SK-N-DZ (cell line): ENCODE measurements at regions not wholly inside any gene's neighbourhood (a gene's known extent, or its start where the extent isn't known, plus 50 kb on each side); places are given as distances from the start of the nearest gene placed in this dataset.

Experiments used
- DNase-seq: peaks from one replicate; pipeline ENCODE4 v3.0.0-alpha.2; 2015; ENCODE audit warnings: low spot score

DNA sequence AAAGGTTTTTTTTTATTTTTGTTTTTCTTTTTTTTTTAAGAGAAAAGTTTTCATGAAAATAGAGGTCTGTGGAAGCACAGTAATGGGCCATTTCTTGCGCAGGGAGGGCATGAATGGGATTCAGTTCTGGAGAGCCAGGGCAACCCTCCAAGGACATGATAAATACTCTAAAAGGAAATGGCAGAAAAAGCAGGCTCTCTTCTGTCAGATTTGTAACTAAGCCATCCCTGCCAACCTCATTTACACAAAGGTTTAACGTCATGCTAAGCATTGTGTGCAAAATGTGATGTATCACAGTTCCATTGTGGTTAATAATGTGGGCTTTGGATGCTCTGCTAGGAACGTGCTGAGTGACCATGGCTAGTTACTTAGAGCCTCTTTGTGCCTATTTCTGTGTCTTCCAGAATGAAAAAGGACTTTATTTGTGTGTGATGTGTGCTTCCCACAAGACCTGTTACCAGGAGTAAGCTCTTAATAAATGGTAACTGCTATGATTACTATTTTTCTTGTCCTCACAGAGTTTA lies 1095.9 kb upstream of the SORCS1 start:
- DNase-seq: no peak

DNA sequence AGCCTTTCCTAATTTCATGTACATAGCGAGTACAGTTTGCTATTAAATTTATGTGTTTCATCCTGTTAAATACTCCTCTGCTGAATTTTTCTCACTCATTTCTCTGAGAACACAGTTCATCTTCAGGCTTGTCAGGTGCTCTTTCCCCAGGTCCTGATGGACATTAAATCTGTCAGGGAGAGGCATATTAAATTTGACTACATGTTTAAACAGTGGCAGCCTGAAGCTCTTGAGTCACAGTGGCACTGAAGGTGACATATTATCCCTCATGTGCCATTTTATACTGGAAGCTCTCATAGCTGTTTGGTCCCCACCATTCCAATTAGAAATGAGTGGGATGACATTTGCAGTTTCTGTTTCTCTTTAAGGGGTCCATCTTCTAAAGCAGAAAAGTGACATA lies 1089.6 kb upstream of the SORCS1 start:
- DNase-seq: no peak

DNA sequence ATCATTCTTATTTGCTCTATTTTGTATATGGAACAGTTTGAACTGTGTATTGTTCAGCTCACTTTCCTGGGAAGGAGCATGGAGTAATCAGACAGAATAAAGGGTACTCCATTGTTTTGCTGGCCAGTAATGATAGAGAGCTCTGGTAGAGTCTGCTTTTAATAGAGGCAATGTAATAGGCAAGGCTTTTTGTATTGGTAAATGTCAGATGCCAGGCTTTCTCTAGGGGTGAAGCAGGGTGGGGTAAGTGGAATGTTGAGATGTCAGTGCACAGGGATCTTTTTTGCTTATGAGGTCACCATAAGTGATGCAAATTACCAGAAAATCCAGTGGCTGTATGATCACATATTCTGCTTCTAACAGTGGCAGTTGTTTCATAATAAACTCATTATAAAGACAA lies 1088.3 kb upstream of the SORCS1 start:
- no peak for DNase-seq

DNA sequence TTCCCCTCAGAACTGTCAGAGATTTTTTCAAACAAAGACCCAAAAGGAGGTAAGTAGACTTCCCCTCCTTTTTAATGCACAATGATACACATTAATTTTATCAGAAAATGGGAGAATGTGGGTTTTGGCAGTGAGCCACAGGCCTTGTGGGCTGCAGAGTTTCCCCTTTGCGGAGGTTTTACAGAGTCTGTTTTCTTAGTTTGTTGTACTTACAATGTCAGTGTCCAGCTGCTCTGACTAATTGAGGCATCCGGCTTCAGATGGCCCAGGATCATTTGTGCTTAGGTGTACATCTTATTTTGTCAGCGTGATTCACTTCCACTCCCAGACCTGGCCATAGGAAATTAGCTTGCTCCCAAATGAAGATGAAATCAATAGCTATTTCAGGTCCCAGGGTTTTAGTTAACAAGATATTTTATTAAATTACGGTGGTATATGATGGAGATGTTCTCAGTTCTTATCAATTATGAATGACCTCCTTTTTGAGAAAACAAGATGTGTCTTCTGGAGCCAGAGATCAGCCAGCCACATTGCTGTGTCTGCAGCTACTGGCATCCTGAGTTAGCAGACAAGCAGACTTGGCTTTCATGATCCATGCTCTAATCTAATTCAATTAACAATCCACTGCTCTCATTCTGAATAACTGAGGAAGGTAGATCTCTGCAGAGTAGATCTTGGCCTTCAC lies 1086.6 kb upstream of the SORCS1 start:
- peak; percentile 75 for DNase-seq

DNA sequence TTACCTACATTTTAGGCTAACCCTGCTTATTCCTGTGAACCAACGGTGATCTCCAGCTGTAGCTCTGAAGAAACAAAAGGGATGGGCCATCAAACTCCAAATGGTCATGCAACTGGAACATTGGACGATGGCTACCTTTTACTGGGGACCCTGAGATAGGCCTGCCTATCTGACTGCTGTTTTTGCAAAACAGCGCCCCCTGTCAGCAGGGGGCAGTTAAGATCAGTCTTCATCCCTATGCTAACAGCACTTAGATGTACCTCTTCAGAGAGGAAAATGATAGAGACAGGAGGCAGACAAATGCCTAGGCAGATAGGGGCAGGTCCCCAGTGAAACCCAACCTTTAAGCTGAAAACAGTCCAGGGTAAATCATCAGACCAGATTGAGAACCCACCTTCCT lies 1085.4 kb upstream of the SORCS1 start:
- no peak for DNase-seq

DNA sequence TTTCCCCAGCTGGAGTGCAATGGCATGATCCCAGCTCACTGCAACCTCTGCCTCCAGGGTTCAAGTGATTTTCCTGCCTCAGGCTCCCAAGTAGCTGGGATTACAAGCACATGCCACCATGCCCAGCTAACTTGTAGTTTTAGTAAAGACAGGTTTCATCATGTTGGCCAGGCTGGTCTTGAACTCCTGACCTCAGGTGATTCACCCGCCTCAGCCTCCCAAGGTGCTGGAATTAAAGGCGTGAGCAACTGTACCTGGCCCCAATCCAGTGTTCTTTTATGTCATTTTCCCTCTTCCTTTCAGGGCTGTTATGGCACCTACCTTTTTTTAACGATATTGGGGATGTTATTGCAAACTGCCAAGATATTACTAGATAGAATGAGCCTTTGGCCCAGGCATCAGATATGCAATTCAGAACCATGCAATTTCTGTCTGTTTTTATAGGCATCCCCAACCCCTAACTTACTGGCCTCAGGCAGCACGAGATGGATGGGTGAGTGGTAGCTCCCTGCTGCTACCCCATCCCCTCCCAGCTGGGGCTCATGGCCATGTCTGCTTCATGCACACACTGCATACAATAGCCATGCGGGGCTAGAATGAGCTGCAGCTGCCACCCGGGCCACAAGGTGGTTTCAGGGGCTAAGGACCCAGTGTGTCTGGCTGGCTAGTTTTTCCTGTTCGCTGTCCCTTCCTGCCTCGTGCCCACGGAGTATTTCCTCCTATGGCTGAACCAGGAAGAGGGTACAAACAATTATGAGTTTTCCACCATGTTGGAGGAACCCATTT lies 1080.1 kb upstream of the SORCS1 start:
- DNase-seq: no peak

DNA sequence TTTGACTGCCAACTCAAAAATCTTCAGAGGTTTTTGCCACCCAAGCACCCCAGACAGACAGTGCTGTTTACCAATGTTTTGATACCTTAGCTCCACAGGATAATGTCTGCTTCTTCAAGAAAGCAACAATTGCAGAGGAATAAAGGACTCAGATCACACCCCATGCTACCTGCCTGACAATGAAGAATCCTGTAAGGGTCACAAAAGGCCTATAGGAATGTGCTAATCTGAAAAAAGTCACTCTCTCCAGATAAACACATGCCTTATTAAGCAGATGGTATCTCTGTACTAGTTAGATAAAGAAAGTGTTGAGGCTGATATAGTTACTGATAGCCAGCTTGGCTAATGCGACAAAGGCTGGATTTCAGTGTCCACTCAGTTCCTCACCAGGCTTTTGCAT lies 1076.7 kb upstream of the SORCS1 start:
- DNase-seq: no peak

DNA sequence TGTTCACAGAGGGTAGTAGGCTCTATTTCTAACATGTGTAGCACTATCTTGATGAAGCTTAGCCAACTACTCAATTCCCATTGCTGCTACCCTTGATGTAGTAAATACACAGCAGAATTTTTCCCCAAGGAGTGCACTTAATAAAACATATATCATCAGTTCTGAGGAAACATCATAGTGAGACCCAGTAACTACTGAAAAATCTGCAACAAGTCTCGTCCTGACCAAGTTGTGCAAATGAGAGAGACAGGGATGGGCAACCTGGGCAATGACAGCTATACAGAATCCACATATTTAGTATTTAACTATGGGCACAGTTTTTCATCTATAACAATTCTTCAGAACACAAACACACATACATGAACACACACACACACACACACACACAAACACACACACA lies 1073.8 kb upstream of the SORCS1 start:
- no peak for DNase-seq

DNA sequence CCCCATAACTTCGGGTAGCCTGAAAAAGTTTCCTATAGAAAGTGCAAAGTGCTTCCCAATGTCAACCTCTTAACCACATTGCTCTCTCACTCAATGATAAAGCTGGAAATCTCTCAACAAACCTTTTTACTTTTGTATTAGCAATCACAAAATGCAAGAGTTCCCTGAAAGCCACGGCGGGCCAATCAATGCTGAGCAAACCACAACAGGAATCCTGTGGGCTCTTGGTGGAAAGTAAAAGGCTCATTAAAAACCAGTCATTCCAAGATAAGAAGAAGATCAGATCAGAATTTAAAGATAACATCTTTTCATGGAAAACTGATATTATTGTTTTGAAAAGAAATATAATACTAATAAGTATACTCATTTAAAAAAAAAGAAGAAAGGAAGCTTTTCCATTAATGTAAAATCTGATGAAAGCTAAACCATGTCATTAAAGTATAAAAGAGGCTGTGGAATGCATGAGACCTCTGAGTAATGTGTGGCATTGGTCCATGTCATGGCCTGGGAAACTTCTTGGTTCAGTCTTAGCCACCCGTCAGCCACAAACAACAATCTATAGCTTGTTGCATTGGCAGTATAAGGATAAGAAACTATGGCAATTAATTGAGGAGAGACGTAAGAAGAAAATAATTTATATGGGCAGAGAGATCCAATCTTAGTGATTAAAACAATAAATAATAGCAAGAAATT lies 1066.1 kb upstream of the SORCS1 start:
- DNase-seq: no peak

DNA sequence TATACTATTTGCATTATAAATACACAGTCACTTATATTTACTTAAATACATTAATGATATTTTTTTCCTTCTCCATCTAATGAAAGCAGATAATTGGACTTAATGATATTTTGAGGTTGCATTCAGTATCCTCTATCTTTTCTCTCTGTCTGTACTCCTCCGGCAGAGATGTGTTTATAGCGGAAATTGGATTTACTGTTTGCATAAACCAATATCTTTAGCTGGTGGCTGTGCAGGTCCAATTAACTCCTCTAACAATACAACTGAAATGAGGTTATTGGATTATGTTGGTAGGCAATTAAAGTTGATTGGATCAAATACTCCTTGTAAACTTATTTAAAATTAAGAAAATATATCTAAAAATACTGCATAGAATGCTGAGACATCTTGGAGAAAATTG lies 1044.2 kb upstream of the SORCS1 start:
- peak; percentile 37 for DNase-seq

DNA sequence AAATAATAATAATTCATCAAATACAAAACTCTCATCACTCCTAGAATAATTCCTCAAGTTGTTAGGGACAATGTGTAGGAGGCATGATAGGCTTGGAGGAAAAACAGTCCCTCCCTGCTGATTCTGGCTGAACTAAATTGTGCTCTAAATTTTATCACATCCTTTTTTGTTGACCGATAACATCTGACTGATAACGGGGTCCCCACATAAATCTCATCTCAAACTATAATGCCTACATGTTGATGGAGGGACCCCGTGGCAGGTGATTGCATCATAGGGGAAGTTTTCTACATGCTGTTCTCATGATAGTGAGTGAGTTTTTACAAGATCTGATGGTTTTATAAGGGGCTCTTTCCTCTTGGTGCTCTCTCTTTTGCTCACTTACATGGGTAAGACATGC lies 1043.5 kb upstream of the SORCS1 start:
- peak; percentile 54 for DNase-seq

DNA sequence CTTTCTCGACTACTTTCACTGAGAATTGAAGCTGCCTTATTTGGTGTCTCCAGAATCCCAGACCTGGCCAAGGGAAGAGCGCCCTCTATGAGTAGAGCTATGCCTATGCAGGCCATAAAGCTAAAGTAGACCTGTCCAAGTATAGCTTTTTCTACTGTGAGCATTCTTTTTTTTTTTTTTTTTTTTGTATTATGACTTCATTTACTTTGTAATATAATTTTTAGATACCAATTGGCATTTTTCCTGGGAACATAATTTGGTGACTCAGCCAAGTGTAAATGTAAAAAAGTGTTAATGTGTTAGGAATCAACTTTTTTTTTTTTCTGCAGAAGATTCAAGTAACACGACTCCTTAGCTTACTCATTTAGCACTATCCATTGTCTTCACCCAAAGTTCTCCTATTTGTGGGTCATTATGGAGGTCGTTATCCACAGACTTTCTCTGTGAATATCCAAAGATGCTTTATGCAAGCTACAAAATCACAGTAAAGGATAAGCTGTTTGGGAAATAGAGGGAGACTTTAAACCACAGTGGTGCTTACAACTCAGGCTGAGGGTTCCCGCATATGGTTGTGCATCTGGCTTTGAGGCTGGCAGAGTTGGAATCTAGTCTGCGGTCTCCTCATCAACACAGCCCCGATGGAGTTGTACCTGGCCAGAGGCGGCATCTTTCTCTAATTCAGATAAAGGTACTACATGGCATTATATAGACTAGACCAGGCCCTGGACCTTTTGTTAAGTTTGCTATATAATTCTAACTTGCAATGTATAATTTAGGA lies 1040.2 kb upstream of the SORCS1 start:
- peak; percentile 74 for DNase-seq

DNA sequence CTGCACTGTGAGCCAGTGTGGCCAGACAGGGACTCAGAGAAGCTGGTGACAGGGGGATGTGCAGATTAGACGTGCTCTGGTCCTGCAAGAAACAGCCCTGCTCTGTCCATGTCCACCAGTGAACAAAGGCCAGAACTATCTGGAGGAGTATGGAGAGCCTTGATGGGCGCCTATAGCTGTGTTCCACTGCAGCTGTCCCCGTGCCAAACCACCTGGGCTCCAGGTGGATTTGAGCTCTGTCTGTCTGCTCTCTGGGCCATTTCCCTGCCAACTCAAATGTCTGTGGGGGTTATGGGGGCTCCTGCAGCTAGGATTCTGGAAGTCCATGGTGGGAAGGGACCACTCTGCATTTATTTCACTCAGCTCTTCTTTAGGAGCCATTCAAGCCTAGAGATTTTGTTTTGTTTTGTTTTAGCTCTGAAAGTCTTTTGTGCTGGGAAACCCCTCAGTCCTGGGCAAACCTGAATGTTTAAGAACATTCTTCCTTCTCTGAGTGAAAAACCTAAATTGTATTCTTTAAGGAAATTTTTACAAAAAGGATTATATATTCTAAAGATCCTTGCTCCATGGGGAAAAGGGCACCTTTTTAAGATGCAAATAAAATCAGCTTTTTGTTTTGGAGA lies 1039.5 kb upstream of the SORCS1 start:
- peak; percentile 25 for DNase-seq

DNA sequence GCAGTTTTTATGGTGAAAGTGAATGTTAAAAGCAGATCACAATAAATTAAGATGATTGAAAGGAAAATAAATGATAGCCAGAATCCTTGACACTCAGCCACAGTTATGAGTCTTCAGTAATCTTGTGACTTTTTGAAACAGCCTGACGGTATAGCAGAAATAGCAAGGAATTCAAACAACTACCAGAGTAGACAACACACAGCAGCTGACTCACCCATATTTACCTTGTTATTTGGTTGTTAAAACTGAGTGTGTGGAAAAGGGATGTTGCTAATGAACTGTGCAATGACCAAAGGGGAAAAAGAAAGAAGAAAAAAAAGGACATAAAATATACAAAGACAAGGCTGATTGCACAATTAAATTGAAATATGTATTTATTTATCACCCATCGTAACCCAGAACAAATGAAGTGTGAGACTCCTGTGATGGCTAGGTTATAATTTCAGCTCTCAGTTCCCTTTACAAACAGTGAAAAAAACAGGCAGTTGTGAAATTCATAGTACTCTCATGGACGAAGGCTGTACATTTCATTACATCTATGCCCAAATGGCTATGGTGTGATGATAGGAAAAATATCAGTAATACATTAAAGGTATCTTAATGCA lies 1023.0 kb upstream of the SORCS1 start:
- DNase-seq: no peak

DNA sequence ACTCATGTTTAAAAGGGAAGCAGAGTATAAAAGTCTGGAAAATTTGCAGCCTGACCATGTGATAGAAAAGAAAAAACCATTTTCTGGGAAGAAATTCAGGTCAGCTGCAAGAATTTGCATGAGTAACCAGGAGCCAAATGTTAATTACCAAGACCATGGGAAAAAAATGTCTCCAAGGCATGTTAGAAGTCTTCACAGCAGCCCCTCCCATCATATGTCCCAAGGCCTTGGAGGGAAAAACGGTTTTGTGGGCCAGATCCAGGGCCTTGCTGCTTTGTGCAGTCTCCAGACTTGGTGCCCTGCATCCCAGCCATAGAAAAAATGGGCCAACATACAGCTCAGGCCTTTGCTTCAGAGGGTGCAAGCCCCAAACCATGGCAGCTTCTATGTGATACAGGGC lies 1019.6 kb upstream of the SORCS1 start:
- no peak for DNase-seq

DNA sequence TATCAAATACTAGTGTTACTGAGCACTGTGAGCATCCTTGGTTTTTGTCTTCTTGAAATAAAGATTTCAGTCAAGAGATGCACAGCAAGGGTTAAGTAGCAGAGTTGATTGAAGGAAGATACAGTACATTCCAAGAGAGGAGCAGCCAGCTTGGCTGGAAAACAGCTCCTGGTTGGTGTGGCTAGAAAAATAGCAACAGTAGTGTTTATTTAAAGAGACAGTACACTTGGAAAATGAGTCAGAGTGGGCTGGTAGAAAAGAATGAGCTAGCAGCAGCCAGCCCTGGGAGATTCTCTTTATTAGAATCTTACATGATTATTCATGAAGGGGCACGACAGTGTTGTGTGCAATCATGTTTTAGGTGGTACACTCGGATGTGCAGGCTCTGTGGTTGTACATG lies 1016.4 kb upstream of the SORCS1 start:
- DNase-seq: peak; percentile 39

DNA sequence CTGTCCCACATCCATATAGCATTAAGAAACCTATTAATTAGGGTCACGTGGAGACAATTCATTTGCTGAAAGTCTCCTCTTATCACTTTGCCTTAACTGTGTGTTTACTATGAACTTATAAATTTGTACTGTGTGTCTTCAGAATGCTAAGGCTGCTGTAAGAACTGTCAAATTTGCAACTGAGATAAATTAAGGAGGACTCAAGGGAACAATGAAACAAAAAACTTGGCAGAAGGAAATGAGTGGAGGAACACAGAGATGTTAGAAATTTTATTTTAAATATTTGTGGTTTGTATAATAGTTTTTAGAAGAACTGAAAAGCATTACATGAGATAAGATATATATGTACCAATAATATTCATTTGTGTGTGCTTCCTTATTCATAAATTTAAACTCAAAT lies 1005.3 kb upstream of the SORCS1 start:
- DNase-seq: no peak

DNA sequence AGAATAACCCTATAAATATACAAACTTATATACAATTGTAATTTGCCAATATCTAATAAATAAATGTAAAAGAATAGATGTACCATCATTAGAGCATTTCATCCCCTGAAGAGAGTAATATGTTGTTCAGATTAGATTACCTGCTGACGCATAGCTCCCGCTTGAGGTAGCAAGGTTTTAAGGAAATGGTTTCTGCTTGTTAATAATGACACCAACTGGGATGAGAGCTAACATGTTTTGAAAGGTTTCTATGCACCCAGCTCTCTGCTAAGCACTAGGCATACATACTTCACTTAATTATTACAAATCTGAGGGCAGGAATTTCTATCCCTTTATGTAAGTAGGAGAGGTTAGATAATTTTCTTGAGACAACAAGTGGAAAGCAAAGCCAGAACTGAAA lies 1003.3 kb upstream of the SORCS1 start:
- no peak for DNase-seq

DNA sequence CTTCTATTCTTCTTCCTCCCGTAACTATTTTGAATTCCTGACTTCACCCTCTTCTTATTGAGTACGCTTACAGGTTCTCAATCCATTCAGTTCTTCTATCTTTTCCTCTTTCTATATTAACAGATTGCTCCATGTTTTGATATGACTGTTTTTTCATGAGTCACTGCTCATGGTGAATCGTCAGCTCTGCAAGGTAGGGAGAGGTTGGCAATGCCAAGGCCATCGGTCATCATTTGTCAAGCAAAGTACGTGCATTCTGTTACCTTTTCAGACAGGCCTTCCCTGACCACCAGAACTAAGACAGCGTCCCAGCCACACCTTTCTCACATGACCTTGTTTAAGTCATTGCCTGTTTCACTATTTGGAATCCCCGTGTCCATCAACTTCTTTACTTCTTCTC lies 1001.9 kb upstream of the SORCS1 start:
- no peak for DNase-seq

DNA sequence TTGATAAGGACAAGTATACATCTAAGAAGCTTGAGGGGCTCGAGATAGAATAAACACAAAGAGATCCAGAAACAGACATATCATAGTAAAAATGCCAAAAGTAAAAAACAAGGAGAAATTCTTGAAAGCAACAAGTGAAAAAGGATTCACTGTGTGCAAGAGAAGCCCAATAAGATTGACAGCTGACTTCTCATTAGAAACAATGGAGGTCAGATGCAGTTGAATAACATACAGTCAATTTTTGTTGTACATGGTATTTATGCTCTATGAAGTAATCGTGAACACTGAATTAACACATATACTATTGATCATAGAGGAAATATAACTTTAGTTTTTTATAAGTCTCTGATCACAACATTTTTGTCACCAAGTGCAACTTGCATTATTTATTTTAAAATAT lies 982.8 kb upstream of the SORCS1 start:
- no peak for DNase-seq

DNA sequence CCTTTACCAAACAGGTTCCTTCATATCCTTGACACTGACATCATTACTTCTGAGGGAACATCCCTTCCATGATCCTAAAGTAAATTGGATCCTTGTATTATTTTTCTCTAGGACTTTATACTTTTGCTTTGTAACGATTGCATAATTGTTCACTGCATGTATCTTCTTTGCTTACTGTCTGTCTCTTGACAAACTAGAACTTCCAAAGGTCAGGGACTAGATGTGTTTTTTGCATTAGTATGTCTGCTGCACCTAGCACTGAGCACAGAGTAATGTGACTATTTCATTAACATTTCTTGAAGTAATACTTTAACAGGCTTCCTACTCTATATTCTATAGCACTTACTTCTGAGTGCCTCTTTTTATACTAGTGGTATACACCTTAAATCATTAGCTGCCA lies 976.6 kb upstream of the SORCS1 start:
- no peak for DNase-seq
